H1 (cell line): ENCODE measurements at regions not wholly inside any gene's neighbourhood (a gene's known extent, or its start where the extent isn't known, plus 50 kb on each side); places are given as distances from the start of the nearest gene placed in this dataset.

Source experiments
- CTCF ChIA-PET: fragments of 300-600 bp; sonication (Branson Sonifier 250); formaldehyde crosslinking; loops from one replicate; lab custom pipeline; 2021; ENCODE audit not compliant: partially characterized antibody; lab: Charles Lee
- POLR2A ChIA-PET: fragments of 300-600 bp; sonication (Branson Sonifier 250); formaldehyde crosslinking; loops from one replicate; lab custom pipeline; 2021; ENCODE audit warnings: inconsistent platforms; ENCODE audit not compliant: partially characterized antibody; lab: Charles Lee
- DNase-seq, 2 experiments: peaks; one replicate each; pipeline versions ENCODE4 v3.0.0 to v3.0.0-alpha.2; 2010 to 2022; ENCODE audit warnings: low spot score in 2 of 2, low read depth in 1 of 2, mixed read lengths in 1 of 2
- FAIRE-seq: peaks from 2 replicates; lab custom pipeline; 2011; peaks lifted over from hg19 to GRCh38; lab: Jason Lieb, UNC
- H2AFZ ChIP-seq: 2 replicates; pipeline ENCODE4 v1.8.1; 2012; ENCODE audit warnings: low read length, inconsistent platforms
- H2AK5ac ChIP-seq: 2 replicates; pipeline ENCODE4 v1.6.1; 2013; ENCODE audit warnings: low read depth, low read length
- H2BK120ac ChIP-seq: replicated peaks from 2 replicates; pipeline ENCODE3; 2013; ENCODE audit warnings: low read depth, low read length, inconsistent platforms
- H2BK12ac ChIP-seq: 2 replicates; pipeline ENCODE4 v1.6.1; 2013; ENCODE audit warnings: low read depth, low read length
- H2BK15ac ChIP-seq: 2 replicates; pipeline ENCODE4 v1.6.1; 2013; ENCODE audit warnings: low read length
- H2BK20ac ChIP-seq: 2 replicates; pipeline ENCODE4 v1.6.1; 2013; ENCODE audit warnings: low read length
- H2BK5ac ChIP-seq: 2 replicates; pipeline ENCODE4 v1.6.1; 2013; ENCODE audit warnings: low read depth, low read length
- H3K14ac ChIP-seq: 2 replicates; pipeline ENCODE4 v1.6.1; 2013; ENCODE audit warnings: inconsistent platforms; ENCODE audit not compliant: insufficient read length
- H3K18ac ChIP-seq: 2 replicates; pipeline ENCODE4 v1.6.1; 2013; ENCODE audit warnings: low read length; ENCODE audit errors: extremely low read depth
- H3K23ac ChIP-seq: 2 replicates; pipeline ENCODE4 v1.6.1; 2013; ENCODE audit warnings: inconsistent platforms; ENCODE audit not compliant: insufficient read length
- H3K23me2 ChIP-seq: 2 replicates; pipeline ENCODE4 v1.6.1; 2013; ENCODE audit warnings: low read depth, low read length
- H3K27ac ChIP-seq: 2 replicates; pipeline ENCODE4 v1.6.1; 2011; ENCODE audit warnings: low read depth, low read length, inconsistent platforms
- H3K27me3 ChIP-seq, 4 experiments: replicated peaks in 1 of 4; 1 replicate in 1 of 4; 2 replicates in 3 of 4; pipeline versions ENCODE4 v1.6.1 to v1.8.1; 2011 to 2013; ENCODE audit warnings: low read length in 3 of 4, mild to moderate bottlenecking in 3 of 4, inconsistent platforms in 2 of 4, mixed read lengths in 2 of 4, moderate library complexity in 1 of 4; ENCODE audit not compliant: control insufficient read depth in 3 of 4, insufficient read depth in 3 of 4; ENCODE audit errors: extremely low read depth in 1 of 4
- H3K36me3 ChIP-seq, 4 experiments: 2 replicates each; pipeline versions ENCODE4 v1.6.1 to v1.8.1; 2011 to 2013; ENCODE audit warnings: mild to moderate bottlenecking in 4 of 4, low read length in 3 of 4, moderate library complexity in 2 of 4, control low read depth in 1 of 4, inconsistent platforms in 1 of 4; ENCODE audit not compliant: insufficient read depth in 4 of 4, control insufficient read depth in 2 of 4
- H3K4ac ChIP-seq: replicated peaks from 2 replicates; pipeline ENCODE3; 2013; ENCODE audit warnings: low read length, low read depth, mixed read lengths, inconsistent platforms; ENCODE audit not compliant: insufficient read length
- H3K4me1 ChIP-seq, 4 experiments: replicated peaks in 1 of 4; 1 replicate in 1 of 4; 2 replicates in 3 of 4; pipeline versions ENCODE4 v1.6.1 to v1.8.1; 2011 to 2013; ENCODE audit warnings: low read length in 3 of 4, inconsistent platforms in 2 of 4, mixed read lengths in 1 of 4; ENCODE audit not compliant: insufficient read depth in 4 of 4, control insufficient read depth in 3 of 4
- H3K4me2 ChIP-seq, 2 experiments: 2 replicates each; pipeline versions ENCODE4 v1.6.1 to v1.8.1; 2011 to 2013; ENCODE audit warnings: low read depth in 2 of 2, low read length in 2 of 2, control low read depth in 1 of 2, inconsistent platforms in 1 of 2, mild to moderate bottlenecking in 1 of 2; ENCODE audit not compliant: insufficient read depth in 1 of 2
- H3K4me3 ChIP-seq, 4 experiments: fragments of 200-600, 300-600 bp in 1 of 4; sonication (generic), shearing (Covaris generic), sonication (Bioruptor Twin) in 1 of 4; 2 replicates each; pipeline versions ENCODE4 v1.5.1 to v1.8.1; 2011 to 2016; ENCODE audit warnings: low read length in 4 of 4, low read depth in 3 of 4, control low read depth in 2 of 4, inconsistent platforms in 2 of 4, mild to moderate bottlenecking in 2 of 4, mixed read lengths in 1 of 4, moderate library complexity in 1 of 4; ENCODE audit not compliant: insufficient read depth in 2 of 4; ENCODE audit errors: extremely low read depth in 1 of 4
- H3K56ac ChIP-seq: replicated peaks from 2 replicates; pipeline ENCODE3; 2013; ENCODE audit warnings: low read depth, mild to moderate bottlenecking, mixed read lengths, low read length, inconsistent platforms; ENCODE audit not compliant: insufficient read length
- H3K79me1 ChIP-seq: 2 replicates; pipeline ENCODE4 v1.6.1; 2013; ENCODE audit warnings: low read depth, low read length, control low read depth
- H3K79me2 ChIP-seq, 2 experiments: 2 replicates each; pipeline versions ENCODE4 v1.6.1 to v1.8.1; 2012 to 2013; ENCODE audit warnings: low read length in 2 of 2, mild to moderate bottlenecking in 2 of 2, inconsistent platforms in 1 of 2; ENCODE audit not compliant: insufficient read depth in 2 of 2, control insufficient read depth in 1 of 2
- H3K9ac ChIP-seq, 4 experiments: replicated peaks in 1 of 4; 1 replicate in 1 of 4; 2 replicates in 3 of 4; pipeline versions ENCODE4 v1.6.1 to v1.8.1; 2011 to 2013; ENCODE audit warnings: low read depth in 3 of 4, low read length in 3 of 4, control low read depth in 2 of 4, mild to moderate bottlenecking in 2 of 4, moderate library complexity in 2 of 4, inconsistent platforms in 1 of 4; ENCODE audit errors: extremely low read depth in 1 of 4
- H3K9me3 ChIP-seq, 2 experiments: 2 replicates each; pipeline versions ENCODE4 v1.6.1 to v1.8.1; 2012 to 2013; ENCODE audit warnings: mild to moderate bottlenecking in 2 of 2, moderate library complexity in 2 of 2, control low read depth in 1 of 2, inconsistent platforms in 1 of 2, low read depth in 1 of 2, low read length in 1 of 2, mixed read lengths in 1 of 2; ENCODE audit not compliant: insufficient read depth in 2 of 2
- H4K20me1 ChIP-seq, 2 experiments: replicated peaks in 1 of 2; 2 replicates each; pipeline versions ENCODE3 to v1.8.1; 2011 to 2013; ENCODE audit warnings: inconsistent platforms in 2 of 2, low read length in 2 of 2, mild to moderate bottlenecking in 1 of 2; ENCODE audit not compliant: insufficient read depth in 2 of 2, control insufficient read depth in 1 of 2
- H4K5ac ChIP-seq: 2 replicates; pipeline ENCODE4 v1.6.1; 2013; ENCODE audit warnings: low read length, low read depth, mixed read lengths, inconsistent platforms; ENCODE audit not compliant: insufficient read length
- H4K8ac ChIP-seq: 2 replicates; pipeline ENCODE4 v1.8.0; 2013; ENCODE audit warnings: mild to moderate bottlenecking, moderate library complexity, low read length, inconsistent platforms; ENCODE audit not compliant: insufficient read depth; ENCODE audit errors: extremely low read depth
- H4K91ac ChIP-seq: replicated peaks from 2 replicates; pipeline ENCODE3; 2013; ENCODE audit warnings: low read length, mixed read lengths, inconsistent platforms; ENCODE audit not compliant: insufficient read length
- CREB1 ChIP-seq: IDR thresholded peaks from 2 replicates; pipeline ENCODE4 v1.6.1; 2012; ENCODE audit warnings: inconsistent platforms
- CTBP2 ChIP-seq: IDR thresholded peaks from 2 replicates; pipeline ENCODE4 v1.7.0; 2011; ENCODE audit warnings: borderline replicate concordance, mild to moderate bottlenecking, moderate library complexity, mixed read lengths, low read length; ENCODE audit not compliant: insufficient read depth, insufficient read length
- GABPA ChIP-seq: IDR thresholded peaks from 2 replicates; pipeline ENCODE4 v1.6.1; 2011; ENCODE audit warnings: mild to moderate bottlenecking, low read length, moderate library complexity, borderline replicate concordance; ENCODE audit not compliant: insufficient read depth
- KDM4A ChIP-seq: IDR thresholded peaks from one replicate; pipeline ENCODE4 v1.7.1; 2012; ENCODE audit warnings: low read depth, mild to moderate bottlenecking, moderate library complexity, low read length, inconsistent platforms; ENCODE audit not compliant: severe bottlenecking
- MAFK ChIP-seq: IDR thresholded peaks from 2 replicates; pipeline ENCODE4 v1.6.1; 2012; ENCODE audit warnings: low read depth, mild to moderate bottlenecking, improper control_type of control experiment, low read length
- SIX5 ChIP-seq: IDR thresholded peaks from 2 replicates; pipeline ENCODE4 v1.6.1; 2011; ENCODE audit warnings: mild to moderate bottlenecking, low read depth, low read length
- WGBS, 2 experiments: shearing (Covaris generic) in 1 of 2; methylation state at CpG; one replicate each; pipeline versions ENCODE4 v1.1.6 to v1.1.7; 2013 to 2015; ENCODE audit warnings: low lambda C conversion rate in 2 of 2, mixed read lengths in 2 of 2, inconsistent platforms in 1 of 2, low coverage in 1 of 2, missing lambda C conversion rate in 1 of 2; ENCODE audit not compliant: insufficient replicate concordance in 2 of 2, insufficient coverage in 1 of 2, insufficient read length in 1 of 2; ENCODE audit errors: extremely low coverage in 1 of 2, missing lambda C conversion rate in 1 of 2; 5-methylcytosine and 5-hydroxymethylcytosine counted together

- H2BK15ac ChIP-seq, result no peak overlapping the region
- no peak overlapping the region for H3K23ac ChIP-seq
- ChIA-PET CTCF (interaction anchor here (1.2 to 7.1 kb wide), 3 partner anchors 12 to 636 kb away, joined by 4 to 66 read pairs (median 5); no protein-coding TSS in a partner anchor), POLR2A (no interaction called here)
- WGBS, 2 experiments, result 88% methylated on average over 8 of the region's 8 CpGs; no CpG with 5 or more reads in 1 of the 2 experiments
- no peaks in the 10 kb centered on the region for H3K79me1 ChIP-seq
- no peak for FAIRE-seq
- H3K79me2 ChIP-seq, result no peaks in the 10 kb centered on the region
- H2BK5ac ChIP-seq, result no peak overlapping the region
- peaks cover 0 to 1% of the 10 kb centered on the region in 2 experiments; a peak in 1 of 4 replicates for H3K9me3 ChIP-seq
- H4K91ac ChIP-seq, result no peak overlapping the region
- DNase-seq, result no peak
- no peak overlapping the region for H3K4ac ChIP-seq
- TF ChIP-seq SIX5 (no peak), MAFK (no peak), GABPA (no peak), CREB1 (no peak), KDM4A (no peak), CTBP2 (no peak)
- H3K4me3 ChIP-seq, result no peak overlapping the region
- H3K27me3 ChIP-seq, result no peaks in the 10 kb centered on the region; a peak in 1 of 7 replicates
- H2BK12ac ChIP-seq, result no peak overlapping the region
- no peak overlapping the region for H4K5ac ChIP-seq
- no peak overlapping the region for H4K8ac ChIP-seq
- no peak overlapping the region for H3K14ac ChIP-seq
- H3K56ac ChIP-seq, result no peak overlapping the region
- no peak overlapping the region for H2BK20ac ChIP-seq
- no peaks in the 10 kb centered on the region for H3K4me1 ChIP-seq
- H4K20me1 ChIP-seq, result peaks cover 0 to 2% of the 10 kb centered on the region in 2 experiments
- H3K36me3 ChIP-seq, result no peaks in the 10 kb centered on the region
- H3K27ac ChIP-seq, result no peak overlapping the region
- no peak overlapping the region for H3K4me2 ChIP-seq
- no peak overlapping the region for H2AK5ac ChIP-seq
- H3K23me2 ChIP-seq, result peaks cover 7% of the 10 kb centered on the region; the same call in 1 of the 2 replicates
- no peak overlapping the region for H2BK120ac ChIP-seq
- no peak overlapping the region for H2AFZ ChIP-seq
- H3K9ac ChIP-seq, result no peak overlapping the region
- no peak overlapping the region for H3K18ac ChIP-seq
These were observed 207.4 kb upstream of the IGF1R start for GRCh38 chr15:98440917-98441316.
